ENCODE measurements at regions not wholly inside any gene's neighbourhood (a gene's known extent, or its start where the extent isn't known, plus 50 kb on each side); places are given as distances from the start of the nearest gene placed in this dataset.

DNA sequence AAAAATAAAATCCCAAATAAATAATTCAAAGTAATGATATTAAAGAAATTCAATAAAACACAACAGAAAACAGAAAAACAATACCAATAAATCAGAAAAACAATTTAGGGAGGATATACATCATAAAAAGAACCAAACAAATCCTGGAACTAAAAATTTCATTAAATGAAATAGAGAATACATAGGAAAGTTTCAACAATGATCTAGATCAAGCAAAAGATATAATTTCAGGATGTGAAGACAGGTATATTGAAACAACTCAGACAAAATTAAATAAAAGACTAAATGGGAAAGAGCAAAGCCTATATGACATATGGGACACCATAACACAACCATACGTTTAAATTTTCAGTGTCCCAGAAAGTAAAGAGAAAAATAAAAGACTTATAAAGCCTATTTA is 85.1 kb upstream of the GHR start:
- no peak for DNase-seq

GRCh38 chr5:42349163-42349562 is 74.1 kb upstream of the GHR start:
- DNase-seq: no peak

GRCh38 chr5:42351956-42352355 is 71.3 kb upstream of the GHR start:
- DNase-seq: no peak

DNA sequence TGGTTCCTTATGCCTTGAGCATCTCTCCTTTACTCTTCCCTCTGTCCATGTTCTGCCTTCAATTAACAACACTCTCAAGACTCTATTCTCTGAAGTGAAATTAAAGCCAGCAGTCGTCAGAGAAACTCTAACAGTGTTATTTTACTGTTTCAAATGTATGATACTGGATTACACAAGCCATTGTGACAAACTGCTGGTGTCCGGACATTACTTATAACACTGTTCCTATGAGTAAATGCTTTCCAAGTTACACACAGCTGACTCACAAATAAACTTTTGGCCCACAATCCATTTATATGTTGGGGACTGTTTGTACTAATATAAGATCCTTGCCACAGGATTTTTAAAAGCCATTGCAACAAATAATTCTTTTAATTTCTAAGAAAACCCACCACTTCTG is 63.2 kb upstream of the GHR start:
- DNase-seq: no peak

DNA sequence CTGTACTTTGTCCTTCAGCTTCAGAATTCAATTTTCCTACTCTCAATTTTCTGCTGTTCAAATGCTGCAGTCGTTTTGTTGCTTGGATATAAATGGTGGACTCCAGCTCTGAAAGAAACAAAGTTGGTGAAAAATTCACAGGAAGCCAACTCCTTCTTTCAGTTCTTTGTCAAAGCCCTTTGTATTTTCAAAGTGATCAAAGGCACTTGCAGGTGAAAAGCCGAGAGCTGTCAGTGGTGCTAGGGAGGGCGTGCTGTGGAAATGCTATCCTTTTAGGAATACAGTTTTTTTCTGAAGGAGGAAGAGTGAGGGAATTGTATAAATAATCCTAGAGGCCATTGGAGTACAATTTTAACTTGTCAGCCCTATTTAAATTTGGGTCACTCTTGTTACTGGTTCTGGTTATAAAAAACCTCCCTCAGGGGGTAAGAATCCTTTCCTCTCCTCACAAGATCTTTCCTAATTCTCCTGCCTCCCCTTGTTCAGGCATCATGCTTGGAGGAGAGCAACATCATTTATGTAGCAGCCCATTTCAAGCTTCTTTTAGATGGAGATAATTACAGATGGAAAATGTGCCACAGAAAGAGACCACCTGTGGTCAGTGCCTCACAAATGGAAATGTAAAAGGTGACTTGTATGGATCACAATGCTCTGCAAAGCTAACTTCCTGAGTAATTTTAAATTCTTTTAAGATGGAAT is 62.5 kb upstream of the GHR start:
- DNase-seq: no peak

- no peak for DNase-seq
Measured at GRCh38 chr5:42361315-42361688, 61.9 kb upstream of the GHR start.

- DNase-seq: no peak
Measured at GRCh38 chr5:42366051-42366450, 57.2 kb upstream of the GHR start.

Measured in nucleus accumbens (tissue), 56 donors.